ENCODE measurements at regions not wholly inside any gene's neighbourhood (a gene's known extent, or its start where the extent isn't known, plus 50 kb on each side); places are given as distances from the start of the nearest gene placed in this dataset.

- TF ChIP-seq CTCF (IDR thresholded peaks at IDR 0.05) (no peak), POLR2AphosphoS5 (IDR thresholded peaks at IDR 0.05) (no peak)
Observed at GRCh38 chr20:57024849-57025248, 241.6 kb downstream of the BMP7 start.
